Activated CD4-positive, alpha-beta T cell treated with anti-CD3 and anti-CD28 coated beads, Interleukin-2, amount 50 U/mL, for 24 hours (primary cell): ENCODE measurements at regions not wholly inside any gene's neighbourhood (a gene's known extent, or its start where the extent isn't known, plus 50 kb on each side); places are given as distances from the start of the nearest gene placed in this dataset.

ENCODE experiments used
- DNase-seq, 2 donors: peaks; one replicate each; pipeline ENCODE4 v3.0.0-alpha.2; 2020; ENCODE audit warnings: low read depth in 1 of 2, low spot score in 1 of 2

DNA sequence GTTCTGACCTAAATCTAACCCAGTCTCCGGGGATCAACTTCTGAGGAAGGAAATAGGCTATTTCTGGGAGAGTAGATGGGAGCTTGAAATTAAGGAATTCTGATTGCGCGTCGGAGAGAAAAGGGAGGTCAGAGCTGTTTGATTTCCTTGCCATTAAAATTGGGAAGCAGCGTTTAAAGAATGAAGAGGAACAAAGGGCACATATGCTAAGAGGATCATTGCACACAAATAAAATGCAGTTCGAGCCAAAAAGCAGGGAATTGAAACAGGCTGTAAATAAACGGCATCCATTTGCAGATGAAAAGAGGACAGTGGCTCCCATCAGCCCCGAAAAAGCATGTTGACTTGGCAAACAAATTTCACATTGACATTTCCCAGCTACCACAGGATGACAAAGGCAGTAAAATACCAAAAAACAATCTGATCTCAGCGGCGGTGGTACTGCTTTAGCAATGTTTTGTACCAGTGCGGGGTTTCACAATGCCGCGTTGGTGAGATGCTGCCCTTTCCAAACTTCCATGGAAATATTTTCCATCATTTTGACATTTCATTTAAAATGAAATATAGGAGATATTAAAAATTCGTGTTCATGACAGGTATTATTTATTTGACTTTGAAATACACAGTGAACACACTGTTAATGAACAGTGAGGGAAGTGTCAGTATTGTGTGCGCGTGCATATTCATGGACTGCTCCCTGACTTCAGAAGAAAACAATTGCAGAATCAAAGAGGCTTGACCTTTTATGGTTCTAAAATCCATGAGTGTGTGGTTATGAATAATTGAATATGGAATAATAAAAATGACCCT is 108.8 kb downstream of the SQOR start:
- no peak for DNase-seq

- DNase-seq = no peak
Observed at GRCh38 chr15:45744236-45744589, 109.4 kb downstream of the SQOR start.

DNA sequence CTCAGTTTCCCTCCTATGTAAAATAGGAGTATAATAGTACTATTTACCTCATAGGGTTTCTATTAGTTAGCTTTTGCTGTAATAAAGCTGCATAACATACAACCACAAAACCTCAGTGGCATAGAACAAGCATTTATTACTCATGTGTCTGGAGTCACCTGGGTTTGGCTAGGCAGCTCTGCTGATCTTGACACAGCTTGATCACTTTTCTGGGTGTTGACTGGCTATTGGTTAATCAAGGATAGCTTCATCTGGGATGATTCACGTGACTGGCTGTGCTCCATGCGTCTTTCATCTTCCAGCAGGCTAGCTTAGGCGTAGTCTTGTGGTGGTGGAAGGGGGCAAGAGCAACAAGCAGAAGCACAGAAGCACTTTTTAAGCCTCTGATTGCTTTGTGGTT is 112.6 kb downstream of the SQOR start:
- DNase-seq = no peak

DNA sequence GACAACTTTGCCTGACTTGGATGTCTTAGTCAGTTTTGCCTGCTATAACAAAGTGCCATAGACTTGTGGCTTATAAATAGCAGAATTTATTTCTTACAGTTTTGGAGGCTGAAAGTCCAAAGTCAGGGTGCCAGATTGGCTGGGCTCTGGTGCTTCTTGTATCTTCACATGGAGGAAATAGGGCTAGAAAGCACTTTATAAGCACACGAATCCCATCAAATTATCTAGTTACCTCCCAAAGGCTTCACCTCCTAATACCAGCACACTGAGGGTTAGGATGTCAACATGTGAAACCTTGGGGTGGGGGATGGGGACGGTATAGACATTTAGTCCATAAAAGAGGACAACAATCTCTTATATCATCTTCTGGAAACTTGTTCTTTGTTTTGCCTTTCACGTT is 116.8 kb downstream of the SQOR start:
- DNase-seq = no peak

DNA sequence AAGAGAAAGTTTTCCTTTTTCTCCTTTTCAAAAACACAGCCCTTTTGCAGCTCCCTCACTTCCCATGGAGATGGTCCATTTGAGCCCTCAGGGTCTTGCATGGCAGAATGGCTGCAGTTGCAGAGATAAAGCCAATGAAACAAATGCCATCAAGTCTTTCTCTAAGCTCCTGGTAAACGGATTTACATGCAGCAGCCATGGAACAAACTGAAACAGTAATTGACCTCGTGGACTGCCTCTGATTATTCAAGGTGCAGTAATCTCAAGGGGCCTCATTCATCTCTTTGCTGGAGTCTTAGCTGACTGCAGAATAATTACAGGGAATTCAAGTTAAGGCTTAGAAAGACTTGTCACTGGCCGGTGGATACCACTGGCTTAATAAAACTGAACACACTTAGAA is 125.1 kb downstream of the SQOR start:
- no peak for DNase-seq

GRCh38 chr15:45762726-45763125 is 127.9 kb downstream of the SQOR start:
- no peak for DNase-seq

GRCh38 chr15:45763170-45763869 is 128.5 kb downstream of the SQOR start:
- no peak for DNase-seq

DNA sequence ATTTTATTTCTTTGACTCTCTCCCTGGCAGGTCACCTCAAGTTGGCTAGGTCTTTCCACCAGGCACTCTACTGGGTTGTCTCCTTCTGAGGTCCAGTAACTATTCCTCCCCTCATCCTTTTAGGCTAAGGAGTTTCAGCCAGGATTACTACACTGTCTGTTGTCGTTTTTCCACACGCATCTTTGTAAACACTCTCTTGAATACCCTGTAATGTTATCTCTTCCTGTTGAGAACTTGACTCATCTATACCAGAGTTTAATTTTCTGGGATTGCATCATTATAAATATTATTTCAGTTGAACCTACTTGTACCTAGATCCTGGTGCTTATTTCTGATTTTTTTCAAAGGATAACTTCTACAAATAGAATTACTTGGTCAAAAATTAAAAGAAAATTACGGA is 138.3 kb downstream of the SQOR start:
- no peak for DNase-seq

GRCh38 chr15:45776772-45777171 is 141.9 kb downstream of the SQOR start:
- DNase-seq = no peak

DNA sequence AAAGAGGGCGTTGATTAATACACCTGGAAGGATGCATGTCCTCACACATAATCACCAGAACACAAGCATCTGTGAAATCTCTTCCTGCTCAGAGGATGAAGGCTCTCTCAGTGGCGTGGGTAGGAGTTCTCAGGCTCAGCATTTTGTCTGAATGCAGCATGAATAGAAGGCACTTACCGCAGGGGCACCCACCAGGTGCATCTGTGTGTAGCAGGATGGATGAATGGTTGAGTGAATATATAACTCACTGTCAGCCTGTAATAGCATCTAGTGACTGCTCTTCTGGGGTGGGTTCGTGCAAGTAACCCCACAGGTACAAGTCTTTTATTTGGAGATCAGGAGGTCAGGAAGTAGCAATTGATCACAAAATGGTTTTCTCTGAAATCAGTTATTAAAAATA is 143.0 kb downstream of the SQOR start:
- DNase-seq = no peak

DNA sequence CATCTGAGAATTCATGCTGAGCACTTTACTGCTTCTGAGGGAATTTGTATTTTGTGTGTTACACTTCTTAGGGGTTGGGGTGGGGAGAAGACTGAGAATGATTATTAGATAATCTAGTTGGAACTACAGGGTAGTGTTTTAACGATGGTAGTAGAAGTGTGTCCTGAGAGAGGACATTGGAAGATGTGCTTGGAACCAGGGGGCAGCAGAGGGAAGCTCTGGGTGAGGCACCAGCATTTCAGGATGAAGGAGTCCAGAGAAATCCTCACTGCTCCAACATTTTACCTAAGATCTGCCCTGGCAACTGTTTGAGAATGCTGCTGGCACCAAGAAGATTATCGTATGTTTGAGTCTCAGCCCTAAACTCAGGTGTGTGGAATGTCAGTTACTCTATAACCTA is 145.5 kb downstream of the SQOR start:
- no peak for DNase-seq

GRCh38 chr15:45784656-45785055 is 149.8 kb downstream of the SQOR start:
- DNase-seq = no peak

DNA sequence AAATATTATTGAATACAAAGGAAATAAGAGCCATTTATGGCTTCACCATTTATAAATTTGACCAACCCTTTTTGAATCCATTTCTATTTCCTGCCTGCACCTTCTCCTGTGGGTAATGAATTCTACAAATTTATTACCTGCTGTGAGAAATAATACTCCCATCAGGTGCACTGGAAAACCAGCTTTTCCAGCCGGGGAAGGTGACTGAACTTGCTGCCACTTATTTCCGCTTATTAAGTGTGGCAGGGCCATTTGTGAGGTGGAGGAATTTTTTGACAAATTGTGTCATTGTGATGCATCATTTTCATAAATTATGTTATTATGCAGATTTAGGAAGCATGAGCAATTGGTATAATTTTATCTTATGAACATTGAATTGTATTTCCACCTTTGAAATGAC is 151.1 kb downstream of the SQOR start:
- DNase-seq = no peak

GRCh38 chr15:45790325-45790943 is 155.6 kb downstream of the SQOR start:
- DNase-seq = no peak

GRCh38 chr15:45794304-45794703 is 159.5 kb downstream of the SQOR start:
- DNase-seq = no peak

GRCh38 chr15:45794712-45795439 is 160.0 kb downstream of the SQOR start:
- DNase-seq = no peak

DNA sequence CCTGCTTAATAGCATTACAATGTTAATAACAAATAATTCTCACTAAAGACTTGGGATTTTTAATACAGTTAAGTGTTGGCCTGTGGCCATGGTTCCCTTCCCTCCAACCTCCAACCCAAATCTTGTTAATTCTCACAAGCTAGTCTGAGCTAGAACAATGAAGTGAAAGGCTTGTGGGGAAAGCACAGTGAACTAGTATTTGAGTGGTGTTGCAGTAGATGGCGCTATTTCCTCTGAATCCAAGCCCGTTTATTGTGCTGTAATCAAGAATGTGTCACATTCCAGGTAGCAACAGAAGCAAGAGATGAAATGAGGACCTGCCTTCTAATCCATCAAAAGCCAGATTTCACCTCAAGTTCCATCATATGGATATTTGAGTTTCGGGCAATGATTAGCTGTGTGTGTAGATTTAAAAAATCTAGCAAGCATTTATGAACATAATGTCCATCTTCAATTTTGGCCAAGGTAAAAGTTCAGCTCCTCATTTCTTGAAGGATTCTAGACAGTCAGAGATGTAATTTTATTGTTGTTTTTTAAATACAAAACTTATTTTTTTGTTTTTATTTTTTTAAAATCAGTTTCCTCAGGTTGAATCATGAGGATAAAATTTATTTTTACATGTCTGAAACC is 160.7 kb downstream of the SQOR start:
- DNase-seq = no peak

DNA sequence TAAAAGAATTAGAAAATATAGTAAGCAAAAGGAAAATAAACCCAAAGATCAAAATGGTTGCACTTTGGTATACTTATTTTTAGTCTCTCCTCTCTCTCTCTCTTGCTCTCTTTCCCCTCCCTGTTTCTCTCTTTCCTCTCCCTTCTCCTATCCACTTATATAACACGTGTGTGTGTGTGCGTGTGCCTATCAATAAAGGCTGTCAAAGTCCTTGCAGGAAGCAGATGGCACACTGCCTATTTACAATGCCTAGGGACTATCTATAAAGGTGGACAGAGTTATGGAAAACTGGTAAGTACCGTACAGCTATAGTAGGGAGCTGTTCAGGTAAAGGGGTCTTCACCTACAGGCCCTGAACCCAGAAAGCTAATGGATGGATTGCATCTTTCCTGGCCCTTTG is 161.6 kb downstream of the SQOR start:
- DNase-seq = no peak

- no peak for DNase-seq
Observed at GRCh38 chr15:45799508-45799907, 164.7 kb downstream of the SQOR start.

DNA sequence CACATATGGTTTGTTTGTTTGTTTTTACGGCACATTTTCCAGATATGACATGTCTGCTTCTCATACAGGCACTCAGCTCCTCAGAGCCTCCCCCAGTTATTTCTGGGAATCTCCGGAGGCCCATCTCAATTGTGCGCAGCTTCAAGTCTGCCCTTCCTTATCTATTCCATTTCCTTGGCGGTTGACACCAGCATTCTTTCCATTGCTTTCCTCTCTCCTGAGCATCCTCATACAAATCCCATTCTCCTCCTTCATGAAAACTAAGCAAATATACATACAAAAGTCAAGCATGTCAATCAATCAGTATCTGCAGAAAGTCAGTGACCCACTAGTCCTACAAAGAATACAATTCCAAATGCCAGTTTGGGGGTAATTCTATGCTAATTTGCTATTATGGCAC is 166.7 kb downstream of the SQOR start:
- no peak for DNase-seq

DNA sequence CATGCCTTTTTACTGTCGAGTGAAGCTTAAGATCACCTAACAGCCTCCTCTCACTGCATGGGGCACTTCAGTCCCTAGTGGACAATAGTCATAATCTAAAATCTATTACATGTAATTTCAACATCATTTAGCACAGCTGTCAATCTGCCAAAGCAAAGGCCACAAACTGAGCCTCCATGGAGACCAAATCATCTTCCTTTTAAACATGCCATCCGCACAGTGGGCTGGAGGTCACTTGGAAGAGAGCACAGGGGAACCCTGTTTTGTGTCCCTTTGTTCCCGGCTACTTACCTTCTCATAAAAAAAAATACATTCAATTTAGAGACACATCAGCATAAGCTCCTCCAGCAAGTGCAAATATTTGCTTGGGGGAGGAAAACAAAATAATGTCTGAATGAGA is 167.3 kb downstream of the SQOR start:
- DNase-seq = no peak
